ENCODE measurements at regions not wholly inside any gene's neighbourhood (a gene's known extent, or its start where the extent isn't known, plus 50 kb on each side); places are given as distances from the start of the nearest gene placed in this dataset.
"Not testable (repeated sequence)": the region's sequence is repeated elsewhere in the genome, so short reads cannot be mapped to it uniquely, and the experiment has no call there.

DNA sequence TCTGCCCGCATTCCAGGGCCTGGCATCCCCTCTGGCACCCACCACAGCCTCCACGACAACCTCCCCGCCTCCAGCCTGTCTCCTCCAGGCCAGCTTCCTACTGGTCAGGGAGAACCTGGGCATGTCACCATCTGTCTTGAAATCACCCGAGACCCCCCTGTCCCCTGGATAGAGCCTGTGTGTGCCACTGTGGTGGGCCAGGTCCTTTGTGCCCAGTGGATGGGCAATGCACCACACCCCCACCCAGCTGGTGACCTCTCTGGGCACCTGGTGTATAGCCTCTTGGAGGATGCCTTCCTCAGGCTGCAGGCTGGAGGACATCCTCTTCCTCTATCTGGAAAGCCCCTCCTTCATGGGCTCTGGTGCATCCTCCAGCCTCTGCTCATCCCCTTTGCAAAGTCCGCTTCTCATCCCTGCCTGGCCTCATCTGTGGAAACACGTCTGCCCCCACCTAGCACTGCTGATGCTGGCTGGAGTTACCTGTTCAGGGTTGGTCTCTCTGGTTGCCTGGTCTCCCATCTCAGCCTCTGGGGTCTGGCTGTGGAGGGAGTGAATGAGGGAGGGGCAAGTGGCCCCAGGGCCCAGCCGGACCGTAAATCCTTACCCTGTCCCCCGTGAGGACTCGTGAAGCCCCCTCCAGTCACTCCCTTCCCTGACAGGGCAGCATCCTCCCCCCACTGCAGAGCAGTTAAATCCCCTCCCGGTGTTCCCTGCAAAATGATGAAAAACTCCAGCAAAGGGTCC is 589.6 kb downstream of the TBC1D22A start:
- Histone ChIP-seq H3K36me3 (ENCODE audit: control insufficient read depth, low read length) (no peaks in the 10 kb centered on the region), H3K9me3 (ENCODE audit: control insufficient read depth, insufficient read depth, low read length) (no peaks in the 10 kb centered on the region), H3K4me1 (ENCODE audit: control insufficient read depth, low read length) (no peaks in the 10 kb centered on the region), H3K27ac (ENCODE audit: low read depth, low read length) (no peak overlapping the region), H3K9me2 (replicated peaks; ENCODE audit: control insufficient read depth, low read length) (no peaks in the 10 kb centered on the region), H3K4me2 (ENCODE audit: low read length) (no peak overlapping the region), H3K79me2 (ENCODE audit: control insufficient read depth, low read length) (no peaks in the 10 kb centered on the region), H3F3A (ENCODE audit: control insufficient read depth, insufficient read depth) (no peaks in the 10 kb centered on the region), H3K27me3 (ENCODE audit: control insufficient read depth, low read length) (no peaks in the 10 kb centered on the region), H4K20me1 (ENCODE audit: control insufficient read depth, insufficient read depth, low read depth, low read length) (no peaks in the 10 kb centered on the region), H3K4me3 (ENCODE audit: low read length) (no peak overlapping the region)
- TF ChIP-seq, protein P1, sequence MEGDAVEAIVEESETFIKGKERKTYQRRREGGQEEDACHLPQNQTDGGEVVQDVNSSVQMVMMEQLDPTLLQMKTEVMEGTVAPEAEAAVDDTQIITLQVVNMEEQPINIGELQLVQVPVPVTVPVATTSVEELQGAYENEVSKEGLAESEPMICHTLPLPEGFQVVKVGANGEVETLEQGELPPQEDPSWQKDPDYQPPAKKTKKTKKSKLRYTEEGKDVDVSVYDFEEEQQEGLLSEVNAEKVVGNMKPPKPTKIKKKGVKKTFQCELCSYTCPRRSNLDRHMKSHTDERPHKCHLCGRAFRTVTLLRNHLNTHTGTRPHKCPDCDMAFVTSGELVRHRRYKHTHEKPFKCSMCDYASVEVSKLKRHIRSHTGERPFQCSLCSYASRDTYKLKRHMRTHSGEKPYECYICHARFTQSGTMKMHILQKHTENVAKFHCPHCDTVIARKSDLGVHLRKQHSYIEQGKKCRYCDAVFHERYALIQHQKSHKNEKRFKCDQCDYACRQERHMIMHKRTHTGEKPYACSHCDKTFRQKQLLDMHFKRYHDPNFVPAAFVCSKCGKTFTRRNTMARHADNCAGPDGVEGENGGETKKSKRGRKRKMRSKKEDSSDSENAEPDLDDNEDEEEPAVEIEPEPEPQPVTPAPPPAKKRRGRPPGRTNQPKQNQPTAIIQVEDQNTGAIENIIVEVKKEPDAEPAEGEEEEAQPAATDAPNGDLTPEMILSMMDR (IDR thresholded peaks at IDR 0.05; ENCODE audit: low read depth, low read length, poor library complexity, severe bottlenecking): no peak
- TF ChIP-seq EZH2phosphoT487 (IDR thresholded peaks at IDR 0.05; ENCODE audit: borderline replicate concordance, low read length): no peak

DNA sequence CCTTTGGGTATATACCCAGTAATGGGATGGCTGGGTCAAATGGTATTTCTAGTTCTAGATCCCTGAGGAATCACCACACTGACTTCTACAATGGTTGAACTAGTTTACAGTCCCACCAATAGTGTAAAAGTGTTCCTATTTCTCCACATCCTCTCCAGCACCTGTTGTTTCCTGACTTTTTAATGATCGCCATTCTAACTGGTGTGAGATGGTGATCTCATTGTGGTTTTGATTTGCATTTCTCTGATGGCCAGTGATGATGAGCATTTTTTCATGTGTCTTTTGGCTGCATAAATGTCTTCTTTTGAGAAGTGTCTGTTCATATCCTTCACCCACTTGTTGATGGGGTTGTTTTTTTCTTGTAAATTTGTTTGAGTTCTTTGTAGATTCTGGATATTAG is 583.8 kb downstream of the TBC1D22A start:
- H3K9me2 ChIP-seq (replicated peaks; ENCODE audit: control insufficient read depth, low read length); H3F3A ChIP-seq (ENCODE audit: control insufficient read depth, insufficient read depth); H3K27me3 ChIP-seq (ENCODE audit: control insufficient read depth, low read length); H3K36me3 ChIP-seq (ENCODE audit: control insufficient read depth, low read length); H3K27ac ChIP-seq (ENCODE audit: low read depth, low read length); H3K4me2 ChIP-seq (ENCODE audit: low read length); H3K4me3 ChIP-seq (ENCODE audit: low read length); H3K4me1 ChIP-seq (ENCODE audit: control insufficient read depth, low read length); H4K20me1 ChIP-seq (ENCODE audit: control insufficient read depth, insufficient read depth, low read depth, low read length); H3K9me3 ChIP-seq (ENCODE audit: control insufficient read depth, insufficient read depth, low read length); H3K79me2 ChIP-seq (ENCODE audit: control insufficient read depth, low read length): not testable (repeated sequence)

DNA sequence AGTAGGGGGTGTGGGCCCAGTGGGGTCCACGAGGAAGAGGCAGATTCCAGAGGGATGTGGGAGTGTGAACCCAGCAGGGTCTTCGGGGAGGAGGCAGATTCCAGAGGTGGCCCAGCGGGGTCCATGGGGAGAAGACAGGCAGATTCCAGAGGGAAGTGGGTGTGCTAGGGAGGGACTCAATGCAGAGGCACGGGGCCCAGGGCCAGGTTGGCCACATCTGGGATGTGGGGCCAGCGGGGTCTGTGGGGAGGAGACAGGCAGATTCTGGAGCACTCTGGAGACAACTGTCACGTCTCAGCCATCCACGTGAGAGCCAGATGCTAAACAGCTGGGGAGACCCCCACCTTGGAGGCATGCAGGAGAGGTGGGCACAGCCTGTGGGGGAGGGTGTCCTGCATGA is 582.6 kb downstream of the TBC1D22A start:
- Histone ChIP-seq H3K9me3 (ENCODE audit: control insufficient read depth, insufficient read depth, low read length) (no peaks in the 10 kb centered on the region), H3K4me3 (ENCODE audit: low read length) (no peak overlapping the region), H3K27me3 (ENCODE audit: control insufficient read depth, low read length) (no peaks in the 10 kb centered on the region), H3K4me1 (ENCODE audit: control insufficient read depth, low read length) (no peaks in the 10 kb centered on the region), H3K27ac (ENCODE audit: low read depth, low read length) (no peak overlapping the region), H3K9me2 (replicated peaks; ENCODE audit: control insufficient read depth, low read length) (no peaks in the 10 kb centered on the region), H3K79me2 (ENCODE audit: control insufficient read depth, low read length) (no peaks in the 10 kb centered on the region), H4K20me1 (ENCODE audit: control insufficient read depth, insufficient read depth, low read depth, low read length) (no peaks in the 10 kb centered on the region), H3K36me3 (ENCODE audit: control insufficient read depth, low read length) (no peaks in the 10 kb centered on the region), H3F3A (ENCODE audit: control insufficient read depth, insufficient read depth) (no peaks in the 10 kb centered on the region), H3K4me2 (ENCODE audit: low read length) (no peak overlapping the region)
- TF ChIP-seq EZH2phosphoT487 (IDR thresholded peaks at IDR 0.05; ENCODE audit: borderline replicate concordance, low read length): no peak
- TF ChIP-seq, protein P1 (IDR thresholded peaks at IDR 0.05; ENCODE audit: low read depth, low read length, poor library complexity, severe bottlenecking): no peak

DNA sequence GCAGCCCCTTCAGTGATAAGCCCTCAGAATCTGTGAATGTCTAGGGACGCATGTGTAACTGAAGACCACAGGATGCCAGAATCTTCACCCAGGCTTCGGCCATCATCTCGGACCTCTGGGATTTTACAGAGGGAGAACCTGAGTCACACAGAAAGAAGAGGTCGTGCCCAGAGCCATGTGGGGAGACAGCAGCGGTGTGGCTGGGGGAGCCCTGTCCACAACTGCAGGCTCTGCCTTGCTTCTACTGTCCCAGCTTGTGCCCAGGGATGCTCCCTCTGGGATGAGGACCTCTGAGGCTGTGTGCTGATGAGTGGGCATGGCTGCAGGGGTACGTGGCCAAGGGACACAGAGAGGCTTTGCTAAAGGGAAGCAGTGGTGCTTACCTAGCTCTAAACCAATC is 582.0 kb downstream of the TBC1D22A start:
- H3K36me3 ChIP-seq (ENCODE audit: control insufficient read depth, low read length): no peaks in the 10 kb centered on the region
- H3K27ac ChIP-seq (ENCODE audit: low read depth, low read length): no peak overlapping the region
- TF ChIP-seq EZH2phosphoT487 (IDR thresholded peaks at IDR 0.05; ENCODE audit: borderline replicate concordance, low read length): no peak
- TF ChIP-seq, protein P1 (IDR thresholded peaks at IDR 0.05; ENCODE audit: low read depth, low read length, poor library complexity, severe bottlenecking): no peak
- no peaks in the 10 kb centered on the region for H3K27me3 ChIP-seq (ENCODE audit: control insufficient read depth, low read length)
- no peak overlapping the region for H3K4me2 ChIP-seq (ENCODE audit: low read length)
- no peaks in the 10 kb centered on the region for H3F3A ChIP-seq (ENCODE audit: control insufficient read depth, insufficient read depth)
- no peak overlapping the region for H3K4me3 ChIP-seq (ENCODE audit: low read length)
- H3K9me2 ChIP-seq (replicated peaks; ENCODE audit: control insufficient read depth, low read length): no peaks in the 10 kb centered on the region
- no peaks in the 10 kb centered on the region for H3K79me2 ChIP-seq (ENCODE audit: control insufficient read depth, low read length)
- no peaks in the 10 kb centered on the region for H3K9me3 ChIP-seq (ENCODE audit: control insufficient read depth, insufficient read depth, low read length)
- no peaks in the 10 kb centered on the region for H3K4me1 ChIP-seq (ENCODE audit: control insufficient read depth, low read length)
- H4K20me1 ChIP-seq (ENCODE audit: control insufficient read depth, insufficient read depth, low read depth, low read length): no peaks in the 10 kb centered on the region
